GM18907 (cell line): ENCODE measurements at regions not wholly inside any gene's neighbourhood (a gene's known extent, or its start where the extent isn't known, plus 50 kb on each side); places are given as distances from the start of the nearest gene placed in this dataset.
"Not testable (repeated sequence)": the region's sequence is repeated elsewhere in the genome, so short reads cannot be mapped to it uniquely, and the experiment has no call there.

ENCODE experiments used
- ATAC-seq: cut with Tn5 transposase; IDR thresholded peaks from one replicate; pipeline ENCODE4 v1.9.1; 2021; ENCODE audit warnings: mild to moderate bottlenecking, moderate library complexity; ENCODE audit not compliant: unreplicated experiment

DNA sequence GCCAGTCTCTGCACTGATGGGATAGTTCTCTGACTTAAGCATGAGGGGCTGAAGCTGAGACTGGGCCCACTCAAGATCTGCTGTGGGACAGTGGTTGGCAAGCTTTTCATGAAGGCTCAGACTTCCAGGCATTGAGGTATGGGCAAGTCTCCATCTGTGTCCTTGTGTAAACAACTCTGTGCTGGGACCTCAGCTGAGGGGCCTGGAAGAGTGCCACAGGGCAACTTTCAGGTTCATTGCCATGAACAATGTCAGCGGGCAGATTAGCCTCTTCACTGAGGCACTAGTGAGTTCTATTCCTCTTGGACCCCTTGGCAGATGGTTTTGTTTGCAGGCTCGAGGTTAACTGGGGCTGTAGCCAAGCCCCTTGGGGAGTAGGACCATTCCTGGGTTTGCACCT lies 127.1 kb downstream of the MRPS30 start:
- ATAC-seq: no peak

DNA sequence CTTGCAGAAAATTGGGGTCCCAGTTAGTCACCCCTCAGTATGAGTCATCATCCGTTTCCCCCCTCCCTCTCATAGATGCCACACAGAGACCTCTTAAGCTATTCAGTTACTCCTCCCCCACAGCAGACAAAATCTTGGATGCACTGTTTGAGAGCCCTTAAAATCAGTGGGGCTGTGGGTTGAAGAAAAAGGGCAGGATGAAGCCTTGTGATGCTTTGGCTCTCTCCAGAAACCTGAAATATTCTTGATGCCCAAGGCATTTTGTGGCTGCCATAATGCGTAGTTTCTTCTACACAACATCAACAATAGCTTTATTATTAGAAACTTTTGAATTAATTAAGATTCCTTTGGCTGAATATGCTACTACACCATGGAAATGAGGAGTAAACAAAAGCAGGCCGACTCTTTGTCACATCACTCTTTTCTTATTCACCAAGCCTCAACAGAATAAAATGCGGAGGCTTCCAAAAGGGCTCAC lies 133.8 kb downstream of the MRPS30 start:
- ATAC-seq: no peak

DNA sequence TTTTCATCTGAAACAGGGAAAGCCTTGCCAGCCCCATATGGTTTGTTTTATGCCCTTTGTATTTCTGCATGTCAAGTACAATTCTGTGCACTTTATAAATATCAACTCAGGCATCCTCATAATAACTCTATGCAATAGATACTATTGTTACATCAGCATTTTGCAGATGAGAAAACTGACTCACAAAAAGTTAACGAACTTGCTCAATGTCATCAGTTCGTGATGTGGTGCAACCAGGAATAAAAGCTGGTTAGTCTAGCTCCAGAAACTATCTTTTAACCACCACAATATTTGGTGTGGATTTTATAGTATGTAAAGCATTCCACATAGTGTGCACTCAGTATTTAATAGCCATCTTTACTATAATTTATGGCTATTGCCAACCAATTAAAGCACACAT lies 134.9 kb downstream of the MRPS30 start:
- no peak for ATAC-seq

DNA sequence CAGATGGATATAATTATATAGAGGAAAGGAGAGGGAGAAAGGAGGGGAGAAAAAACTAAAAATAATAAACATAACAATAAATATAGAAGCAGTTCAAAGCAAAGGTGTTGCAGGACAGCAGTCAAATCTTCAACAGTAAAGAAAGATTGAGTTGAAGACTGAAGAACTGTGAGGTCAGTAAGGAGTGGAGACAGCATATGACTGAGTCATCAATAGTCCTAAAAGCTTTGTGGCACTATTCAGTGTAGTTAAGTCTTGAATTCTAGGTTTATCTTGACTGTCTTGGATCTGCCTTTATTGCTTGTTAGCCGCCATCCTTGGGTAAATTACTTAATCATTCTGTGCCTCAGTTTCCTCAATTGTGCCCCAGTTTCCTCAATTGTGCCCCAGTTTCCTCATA lies 137.0 kb downstream of the MRPS30 start:
- ATAC-seq: no peak

DNA sequence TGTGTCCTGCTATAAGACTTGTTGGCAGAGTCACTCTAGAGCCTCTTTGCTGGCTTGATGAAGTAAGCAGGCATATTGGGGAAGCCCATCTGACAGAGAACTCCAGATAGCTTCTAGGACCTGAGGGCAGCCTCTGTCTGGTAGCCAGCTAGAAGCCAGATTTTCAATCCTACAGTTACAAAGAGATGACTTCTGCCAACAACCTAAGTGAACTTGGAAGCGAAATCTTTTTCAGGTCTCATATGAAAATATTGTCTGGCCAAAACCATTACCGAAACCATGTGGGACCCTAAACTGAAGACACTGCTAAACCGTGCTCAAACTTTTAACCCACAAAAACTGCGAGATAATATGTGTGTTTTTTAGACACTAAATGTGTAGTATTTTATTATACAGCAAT lies 140.9 kb downstream of the MRPS30 start:
- ATAC-seq: no peak

DNA sequence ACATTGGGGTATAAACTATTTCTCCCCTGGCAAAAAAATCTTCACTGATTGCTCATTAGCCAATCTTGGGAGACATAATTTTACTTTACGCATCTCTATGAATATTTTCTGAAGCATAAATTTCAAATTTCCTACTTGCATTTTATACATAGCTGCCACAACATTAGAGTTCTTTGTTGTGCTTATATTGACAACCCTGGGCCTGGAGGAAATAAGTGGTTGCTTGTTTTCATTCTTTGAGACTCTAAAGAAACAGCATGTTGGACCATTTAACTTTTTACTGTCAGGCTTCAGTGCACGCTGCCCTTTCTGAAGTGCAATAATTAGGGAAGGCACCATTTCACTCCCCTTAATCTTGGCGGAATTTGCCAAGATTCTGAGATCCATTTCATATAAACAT lies 142.6 kb downstream of the MRPS30 start:
- ATAC-seq: no peak

DNA sequence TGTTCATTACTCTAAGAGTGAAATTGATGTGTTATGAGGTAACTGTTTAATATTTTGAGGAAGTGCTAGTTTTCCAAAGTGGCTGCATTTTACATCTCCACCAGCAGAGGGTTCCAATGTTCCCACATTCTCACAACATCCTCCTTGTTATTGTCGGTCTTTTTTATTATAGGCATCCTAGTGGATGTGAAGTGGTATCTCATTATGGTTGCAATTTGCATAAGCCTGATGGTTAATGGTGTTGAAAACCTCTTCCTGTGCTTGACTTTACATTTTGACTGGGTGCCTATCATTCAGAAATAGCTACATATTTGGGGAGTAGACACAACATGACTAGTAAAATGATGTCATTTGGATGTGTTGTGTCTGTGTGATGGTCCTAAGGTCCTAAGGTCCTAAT lies 143.6 kb downstream of the MRPS30 start:
- ATAC-seq: peak; percentile 90

DNA sequence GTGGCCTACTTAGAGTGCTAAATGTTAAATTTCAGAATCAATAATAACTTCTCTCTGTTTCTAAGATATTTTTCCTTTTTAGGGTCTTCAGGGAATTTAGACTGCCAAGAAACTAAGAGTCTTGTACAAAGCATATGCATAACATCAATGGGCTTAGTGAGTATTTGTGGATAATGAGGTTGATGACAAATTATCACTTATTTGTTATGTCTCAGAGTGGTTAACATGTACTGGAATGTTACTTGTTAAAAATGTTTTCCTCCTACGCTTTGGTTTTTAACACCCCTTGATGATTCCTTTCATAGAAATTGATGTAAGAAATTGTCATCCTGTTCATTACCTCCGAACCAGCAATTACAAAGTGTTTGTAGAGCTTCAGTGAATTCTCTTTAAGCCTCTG lies 144.3 kb downstream of the MRPS30 start:
- ATAC-seq: no peak

DNA sequence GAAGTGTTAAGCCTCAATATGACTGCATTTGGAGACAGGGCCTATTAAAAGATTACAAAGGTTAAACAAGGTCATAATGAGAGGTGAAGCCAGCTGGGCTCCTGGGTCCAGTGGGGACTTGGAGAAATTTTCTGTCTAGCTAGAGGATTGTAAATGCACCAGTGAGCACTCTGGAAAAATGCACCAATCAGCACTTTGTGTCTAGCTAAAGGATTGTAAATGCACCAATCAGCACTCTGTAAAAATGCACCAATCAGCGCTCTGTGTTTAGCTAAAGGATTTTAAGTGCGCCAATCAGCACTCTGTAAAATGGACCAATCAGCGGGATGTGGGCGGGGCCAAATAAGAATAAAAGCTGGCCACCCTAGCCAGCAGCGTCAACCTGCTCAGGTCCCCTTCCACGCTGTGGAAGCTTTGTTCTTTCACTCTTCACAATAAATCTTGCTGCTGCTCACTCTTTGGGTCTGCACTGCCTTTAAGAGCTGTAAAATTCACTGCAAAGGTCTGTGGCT lies 150.3 kb downstream of the MRPS30 start:
- ATAC-seq: not testable (repeated sequence)

DNA sequence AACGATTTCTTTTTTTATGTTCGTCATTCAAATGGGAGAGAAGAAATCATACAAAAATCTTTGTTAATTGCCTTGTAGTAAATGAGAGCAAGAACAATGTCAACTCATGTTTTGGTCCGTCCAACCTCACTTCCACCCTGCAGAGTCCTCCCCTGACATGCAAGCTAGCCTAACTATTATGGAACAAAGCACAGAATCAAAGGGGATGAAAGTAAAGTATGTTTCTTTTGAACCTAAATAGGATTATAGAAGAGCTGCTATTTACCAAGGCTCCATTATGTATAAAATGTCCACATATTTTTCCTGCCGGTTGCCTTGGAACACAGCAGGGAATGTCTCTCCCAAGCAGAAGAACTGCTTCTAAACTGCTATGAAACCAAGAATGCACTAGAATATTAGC lies 161.1 kb downstream of the MRPS30 start:
- ATAC-seq: no peak

DNA sequence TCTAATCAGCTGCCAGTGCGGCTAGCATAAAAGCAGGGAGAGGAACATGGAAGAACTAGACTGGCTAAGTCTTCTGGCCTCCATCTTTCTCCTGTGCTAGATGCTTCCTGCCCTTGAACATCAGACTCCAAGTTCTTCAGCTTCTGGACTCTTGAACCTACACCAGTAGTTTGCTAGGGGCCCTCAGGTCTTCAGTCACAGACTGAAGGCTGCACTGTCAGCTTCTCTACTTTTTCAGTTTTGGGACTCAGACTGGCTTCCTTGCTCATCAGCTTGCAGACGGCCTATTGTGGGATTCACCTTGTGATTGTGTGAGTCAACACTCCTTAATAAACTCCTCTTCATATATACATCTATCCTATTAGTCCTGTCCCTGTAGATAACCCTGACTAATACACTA lies 162.2 kb downstream of the MRPS30 start:
- not testable (repeated sequence) for ATAC-seq

DNA sequence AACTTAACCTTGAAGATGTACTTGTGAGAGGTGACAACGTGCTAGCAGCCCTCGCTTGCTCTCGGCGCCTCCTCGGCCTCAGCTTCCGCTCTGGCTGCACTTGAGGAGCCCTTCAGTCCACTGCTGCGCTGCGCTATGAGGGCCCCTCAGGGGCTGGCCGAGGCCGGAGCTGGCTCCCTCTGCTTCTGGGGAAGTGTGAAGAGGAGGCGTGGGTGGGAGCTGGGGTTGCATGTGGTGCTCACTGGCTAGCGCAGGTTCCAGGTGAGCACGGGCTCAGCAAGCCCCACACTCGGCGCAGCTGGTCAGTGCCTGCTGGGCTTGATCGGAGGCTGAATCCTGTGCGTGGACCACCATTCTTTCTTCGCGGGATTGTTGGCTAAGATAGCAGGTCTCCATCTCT lies 166.1 kb downstream of the MRPS30 start:
- ATAC-seq: no peak

DNA sequence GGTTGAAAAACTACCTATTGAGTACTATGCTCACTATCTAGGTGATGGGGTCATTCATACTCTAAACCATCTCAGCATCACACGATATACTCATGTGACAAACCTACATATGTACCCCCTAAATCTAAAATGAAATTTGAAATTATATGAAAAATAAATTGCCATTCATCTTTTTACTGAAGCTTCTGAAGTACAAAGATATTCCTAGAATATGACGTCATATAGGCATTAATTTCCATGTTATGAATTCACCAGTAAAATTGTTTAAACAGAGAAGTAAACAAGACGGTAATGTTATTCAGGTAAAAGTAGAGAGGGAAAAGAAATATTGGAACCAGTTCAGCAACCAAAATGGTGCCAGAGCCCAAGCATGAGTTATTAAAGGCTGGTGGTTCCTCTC lies 173.0 kb downstream of the MRPS30 start:
- no peak for ATAC-seq

DNA sequence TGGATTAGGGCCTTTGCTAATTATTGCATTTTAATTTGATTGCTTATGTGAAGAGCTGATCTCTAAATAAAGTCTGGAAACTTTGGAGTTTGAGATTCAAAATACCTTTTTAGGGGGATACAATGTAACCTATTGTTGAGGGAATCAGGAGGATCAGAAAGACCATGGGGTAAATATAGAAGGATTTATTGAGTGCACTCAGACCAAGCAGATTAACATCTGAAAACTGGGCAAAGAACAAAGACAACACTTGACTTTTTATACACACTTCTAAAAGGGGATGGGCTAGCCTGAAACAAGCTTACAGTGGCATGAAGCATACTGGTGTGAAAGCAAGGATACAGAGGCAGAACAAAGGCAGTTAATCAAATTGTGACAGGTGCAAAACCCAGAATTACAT lies 174.3 kb downstream of the MRPS30 start:
- ATAC-seq: no peak

DNA sequence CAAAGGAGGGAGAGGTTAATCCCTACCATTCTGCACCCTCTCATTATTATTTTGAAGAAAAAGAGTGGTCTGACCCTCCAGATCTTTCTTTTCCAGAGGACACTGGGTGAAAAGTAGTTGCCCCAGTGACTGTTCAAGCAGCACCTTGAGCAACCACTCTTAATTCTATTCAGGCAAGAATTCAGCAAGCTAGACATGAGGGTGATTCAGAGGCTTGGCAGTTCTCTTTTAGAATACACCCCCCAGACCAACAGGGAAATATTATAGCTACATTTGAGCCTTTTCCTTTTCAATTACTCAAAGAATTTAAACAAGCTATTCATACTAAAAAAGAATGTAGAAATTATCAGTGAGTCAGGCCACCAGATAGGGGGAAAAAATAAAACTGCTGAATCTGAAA lies 178.3 kb downstream of the MRPS30 start:
- ATAC-seq: no peak

DNA sequence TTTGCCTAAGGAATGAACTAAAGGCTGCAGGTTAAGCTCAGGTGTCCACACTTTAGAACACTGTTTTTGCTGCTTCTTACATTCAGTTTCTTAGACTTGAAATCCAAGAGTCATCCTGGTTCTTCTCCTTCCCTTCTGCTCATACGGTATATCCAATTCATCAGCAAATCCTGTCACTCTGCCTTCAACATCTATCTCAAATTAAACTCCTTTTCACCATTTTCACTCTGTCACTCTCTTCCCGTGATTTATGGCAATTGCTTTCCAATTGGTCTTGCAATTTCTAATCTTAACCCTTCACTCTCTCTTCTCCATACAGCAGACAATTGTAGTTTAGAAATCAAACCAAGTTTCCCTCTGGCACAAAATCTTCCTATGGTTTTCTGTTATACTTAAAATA lies 182.9 kb downstream of the MRPS30 start:
- no peak for ATAC-seq

DNA sequence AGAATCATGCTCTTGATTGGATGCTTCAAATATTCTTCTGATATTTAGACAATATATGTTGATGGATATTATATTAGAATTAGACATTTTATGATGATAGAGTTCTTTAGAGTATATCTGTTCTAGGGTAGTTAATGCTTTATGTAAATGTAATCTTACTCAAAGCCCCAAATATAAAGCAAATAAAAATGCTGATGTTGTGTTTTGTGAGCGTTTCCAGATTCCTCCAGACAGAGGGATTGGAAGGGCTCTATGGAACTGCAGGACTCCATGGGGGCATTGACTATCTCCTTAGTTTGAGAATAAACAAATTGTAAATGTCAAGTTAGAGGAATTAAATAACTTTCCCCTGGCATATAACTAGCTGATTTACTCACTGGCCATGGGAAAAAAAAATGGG lies 184.5 kb downstream of the MRPS30 start:
- no peak for ATAC-seq

DNA sequence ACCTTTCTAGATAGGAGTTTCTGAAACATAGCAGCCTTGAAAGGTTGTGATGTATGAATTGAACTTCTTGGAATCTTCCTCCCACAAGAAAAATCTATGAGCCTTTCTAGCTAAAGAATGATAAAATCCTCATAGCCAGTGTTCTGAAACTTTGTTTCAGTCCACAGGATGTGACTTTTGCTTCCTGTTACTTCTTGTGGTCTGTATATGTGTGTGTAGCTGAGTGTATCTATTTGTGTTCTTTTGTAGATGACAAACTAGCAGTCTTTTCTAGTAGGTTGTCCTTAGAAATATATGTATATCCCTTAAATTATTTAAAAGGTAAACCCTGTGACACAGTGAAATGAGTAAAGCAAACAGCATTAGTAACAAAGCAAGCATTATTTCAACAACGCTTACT lies 188.8 kb downstream of the MRPS30 start:
- no peak for ATAC-seq

DNA sequence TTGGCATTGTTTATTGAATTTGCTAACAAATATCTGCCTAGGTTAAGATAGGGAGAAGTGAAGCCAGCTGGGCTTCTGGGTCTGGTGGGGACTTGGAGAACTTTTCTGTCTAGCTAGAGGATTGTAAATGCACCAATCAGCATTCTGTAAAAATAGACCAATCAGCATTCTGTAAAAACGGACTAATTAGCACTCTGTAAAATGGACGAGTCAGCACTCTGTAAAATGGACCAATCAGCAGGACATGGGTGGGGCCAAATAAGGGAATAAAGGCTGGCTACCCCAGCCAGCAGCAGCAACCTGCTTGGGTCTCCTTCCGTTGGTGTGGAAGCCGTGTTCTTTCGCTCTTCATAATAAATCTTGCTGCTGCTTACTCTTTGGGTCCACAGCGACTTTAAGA lies 198.4 kb downstream of the MRPS30 start:
- not testable (repeated sequence) for ATAC-seq

DNA sequence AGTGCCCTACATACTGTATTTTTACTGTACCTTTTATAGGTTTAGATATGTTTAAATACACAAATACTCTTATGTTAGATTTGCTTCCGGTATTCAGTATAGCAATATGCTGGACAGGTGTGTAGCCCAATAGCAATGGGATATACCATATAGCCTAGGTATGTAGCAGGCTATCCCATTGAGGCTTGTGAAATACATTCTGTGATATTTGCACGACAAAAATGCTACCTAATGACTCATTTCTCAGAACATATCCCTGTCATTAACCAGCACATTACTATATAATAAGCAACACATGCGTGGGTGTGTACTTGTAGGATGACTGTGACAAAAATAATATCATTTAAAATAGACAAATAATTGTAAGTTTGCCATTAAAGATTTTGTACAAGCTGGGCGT lies 208.8 kb downstream of the MRPS30 start:
- no peak for ATAC-seq

DNA sequence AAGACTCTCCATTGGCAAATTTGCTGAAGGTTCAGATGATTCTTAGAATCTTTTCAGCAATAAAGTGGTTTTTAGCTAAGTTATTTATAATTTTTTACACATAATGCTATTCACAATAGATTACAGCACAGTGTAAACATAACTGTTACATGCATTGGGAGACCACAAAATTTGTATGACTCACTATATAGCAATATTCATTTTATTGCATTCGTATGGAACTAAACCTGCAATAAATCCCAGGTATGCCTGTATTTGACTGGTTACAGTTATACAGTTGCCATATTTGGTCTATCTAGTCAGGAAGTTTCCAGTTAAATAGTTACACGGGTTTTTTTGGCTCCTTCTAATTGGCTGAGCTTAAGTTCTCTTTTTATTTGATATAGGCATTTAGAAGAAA lies 220.8 kb downstream of the MRPS30 start:
- ATAC-seq: no peak

DNA sequence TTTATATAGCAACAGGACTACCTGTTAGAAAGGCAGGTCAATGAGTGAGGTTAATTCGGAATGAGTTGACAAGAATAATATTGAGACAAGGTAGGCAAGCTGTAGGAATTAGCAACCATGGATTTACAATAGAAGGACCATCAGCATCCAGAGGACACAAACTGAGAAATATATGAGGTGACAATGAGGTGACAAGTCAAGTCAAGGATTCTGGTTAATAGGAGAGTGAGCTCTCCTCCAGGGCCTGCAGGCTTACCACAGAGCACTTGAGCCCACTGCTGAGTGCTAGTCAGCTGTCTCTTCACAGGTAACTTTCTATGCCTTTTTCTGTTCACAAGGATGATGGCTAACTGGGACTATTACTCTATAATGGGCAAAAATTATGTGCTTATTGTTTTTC lies 227.2 kb downstream of the MRPS30 start:
- no peak for ATAC-seq

DNA sequence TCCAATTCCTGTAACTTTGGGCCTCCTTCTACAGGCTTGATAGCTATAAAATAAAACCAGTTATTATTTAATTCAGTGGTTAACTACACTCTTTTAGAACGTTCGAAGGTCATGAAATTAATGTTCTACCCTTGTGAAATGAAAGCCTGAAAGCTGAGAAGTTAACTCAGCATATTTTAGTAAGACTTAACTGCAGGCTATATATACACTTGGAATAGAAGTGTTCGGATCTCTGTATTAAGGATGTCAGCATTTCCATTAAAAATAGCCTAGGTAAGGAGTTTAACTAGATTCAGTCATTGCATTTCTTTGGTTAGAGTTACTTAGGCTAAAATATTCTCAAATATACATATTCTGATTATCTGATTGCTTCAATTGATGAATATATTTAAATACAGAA lies 229.2 kb downstream of the MRPS30 start:
- no peak for ATAC-seq
